HEK293 (cell line): ENCODE measurements at regions not wholly inside any gene's neighbourhood (a gene's known extent, or its start where the extent isn't known, plus 50 kb on each side); places are given as distances from the start of the nearest gene placed in this dataset.

ENCODE experiments used
- CTCF ChIA-PET: fragments of 350-600 bp; formaldehyde crosslinking; extraction: SDS; loops from one replicate; lab custom pipeline; 2021; ENCODE audit warnings: antibody characterized with exemption; lab: Yijun Ruan, JAX
- POLR2A ChIA-PET: fragments of 300-600 bp; formaldehyde crosslinking; extraction: SDS; loops from one replicate; lab custom pipeline; 2020; ENCODE audit warnings: antibody characterized with exemption, inconsistent platforms; lab: Yijun Ruan, JAX
- H3K27ac ChIP-seq: fragments of 200-500 bp; sonication (Bioruptor generic); 2 replicates; pipeline ENCODE4 v1.5.1; 2014; ENCODE audit warnings: low read depth, low read length, control low read depth, inconsistent platforms; ENCODE audit errors: extremely low read depth
- H3K36me3 ChIP-seq, 2 experiments: fragments of 200-500 bp in 1 of 2; sonication (Bioruptor generic) in 1 of 2; 1 replicate in 1 of 2; 2 replicates in 1 of 2; pipeline ENCODE4 v1.5.1; 2014 to 2017; ENCODE audit warnings: inconsistent platforms in 2 of 2, low read length in 2 of 2; ENCODE audit not compliant: control insufficient read depth in 2 of 2, insufficient read depth in 1 of 2
- H3K4me1 ChIP-seq: fragments of 200-500 bp; sonication (Bioruptor generic); 2 replicates; pipeline ENCODE4 v1.5.1; 2014; ENCODE audit warnings: mild to moderate bottlenecking, low read length, inconsistent platforms; ENCODE audit not compliant: control insufficient read depth, insufficient read depth
- H3K4me3 ChIP-seq: 2 replicates; pipeline ENCODE4 v1.5.1; 2011; ENCODE audit warnings: low read depth, mild to moderate bottlenecking, control low read depth, low read length, moderate library complexity
- H3K9me3 ChIP-seq: fragments of 200-500 bp; sonication (Bioruptor generic); 2 replicates; pipeline ENCODE4 v1.5.1; 2014; ENCODE audit warnings: low read depth, low read length, inconsistent platforms; ENCODE audit not compliant: control insufficient read depth, insufficient read depth
- AEBP2 ChIP-seq: fragments of 450-650 bp; formaldehyde crosslinking; IDR thresholded peaks from 2 replicates; pipeline ENCODE4 v1.5.1; 2016; ENCODE audit warnings: missing biosample characterization, missing genetic modification characterization, borderline replicate concordance
- EGR2 ChIP-seq: fragments of 450-650 bp; formaldehyde crosslinking; IDR thresholded peaks from 2 replicates; pipeline ENCODE4 v1.5.1; 2016; ENCODE audit warnings: low read depth, missing biosample characterization, missing genetic modification characterization
- HOXA7 ChIP-seq: sonication (generic); formaldehyde crosslinking; IDR thresholded peaks from 2 replicates; pipeline ENCODE4 v1.8.1; 2022; ENCODE audit warnings: missing genetic modification reagents, borderline replicate concordance
- KLF8 ChIP-seq: fragments of 450-650 bp; formaldehyde crosslinking; IDR thresholded peaks from 2 replicates; pipeline ENCODE4 v1.5.1; 2016; ENCODE audit warnings: missing biosample characterization, missing genetic modification characterization
- MZF1 ChIP-seq: fragments of 450-650 bp; formaldehyde crosslinking; IDR thresholded peaks from 2 replicates; pipeline ENCODE4 v1.5.1; 2017; ENCODE audit warnings: missing biosample characterization, missing genetic modification characterization, borderline replicate concordance
- OSR2 ChIP-seq: fragments of 450-650 bp; formaldehyde crosslinking; IDR thresholded peaks from 2 replicates; pipeline ENCODE4 v1.5.1; 2016; ENCODE audit warnings: missing biosample characterization, missing genetic modification characterization
- OVOL3 ChIP-seq: fragments of 450-650 bp; formaldehyde crosslinking; IDR thresholded peaks from 2 replicates; pipeline ENCODE4 v1.5.1; 2016; ENCODE audit warnings: missing biosample characterization, missing genetic modification characterization
- REST ChIP-seq: fragments of 450-650 bp; formaldehyde crosslinking; IDR thresholded peaks from 2 replicates; pipeline ENCODE4 v1.5.1; 2016; ENCODE audit warnings: missing biosample characterization, missing genetic modification characterization
- SETDB1 ChIP-seq: IDR thresholded peaks from one replicate; pipeline ENCODE4 v1.6.1; 2017; ENCODE audit warnings: mild to moderate bottlenecking, low read length, moderate library complexity, mixed read lengths; ENCODE audit not compliant: insufficient read length
- ZFHX2 ChIP-seq: fragments of 450-650 bp; formaldehyde crosslinking; conservative IDR thresholded peaks from 2 replicates; pipeline ENCODE4 v1.5.1; 2016; ENCODE audit warnings: missing biosample characterization, missing genetic modification characterization
- ZFP37 ChIP-seq: fragments of 450-650 bp; formaldehyde crosslinking; IDR thresholded peaks from 2 replicates; pipeline ENCODE4 v1.5.1; 2016; ENCODE audit warnings: missing biosample characterization, missing genetic modification characterization
- ZFP41 ChIP-seq: fragments of 450-650 bp; formaldehyde crosslinking; IDR thresholded peaks from 2 replicates; pipeline ENCODE4 v1.5.1; 2016; ENCODE audit warnings: missing biosample characterization, missing genetic modification characterization, borderline replicate concordance
- ZNF175 ChIP-seq: fragments of 450-650 bp; formaldehyde crosslinking; IDR thresholded peaks from 2 replicates; pipeline ENCODE4 v1.5.1; 2016; ENCODE audit warnings: missing biosample characterization, missing genetic modification characterization
- ZNF302 ChIP-seq: fragments of 450-650 bp; formaldehyde crosslinking; IDR thresholded peaks from 2 replicates; pipeline ENCODE4 v1.5.1; 2016; ENCODE audit warnings: missing biosample characterization, missing genetic modification characterization, low read depth
- ZNF341 ChIP-seq: fragments of 450-650 bp; formaldehyde crosslinking; IDR thresholded peaks from 2 replicates; pipeline ENCODE4; 2016; ENCODE audit warnings: low read depth, missing biosample characterization, missing genetic modification characterization
- ZNF354C ChIP-seq: fragments of 450-650 bp; formaldehyde crosslinking; IDR thresholded peaks from 2 replicates; pipeline ENCODE4 v1.5.1; 2016; ENCODE audit warnings: missing biosample characterization, missing genetic modification characterization, low read depth, borderline replicate concordance
- ZNF391 ChIP-seq: fragments of 450-650 bp; formaldehyde crosslinking; IDR thresholded peaks from 2 replicates; pipeline ENCODE4 v1.5.1; 2016; ENCODE audit warnings: low read depth, missing biosample characterization, missing genetic modification characterization, borderline replicate concordance
- ZNF398 ChIP-seq: fragments of 450-650 bp; formaldehyde crosslinking; IDR thresholded peaks from 2 replicates; pipeline ENCODE4 v1.5.1; 2017; ENCODE audit warnings: missing biosample characterization, missing genetic modification characterization
- ZNF501 ChIP-seq: fragments of 450-650 bp; formaldehyde crosslinking; IDR thresholded peaks from 2 replicates; pipeline ENCODE4 v1.5.1; 2016; ENCODE audit warnings: missing biosample characterization, missing genetic modification characterization
- ZNF747 ChIP-seq: fragments of 450-650 bp; formaldehyde crosslinking; IDR thresholded peaks from 2 replicates; pipeline ENCODE4 v1.5.1; 2016; ENCODE audit warnings: missing biosample characterization, missing genetic modification characterization
- ZNF76 ChIP-seq: fragments of 450-650 bp; formaldehyde crosslinking; IDR thresholded peaks from 2 replicates; pipeline ENCODE4; 2016; ENCODE audit warnings: low read depth, missing biosample characterization, missing genetic modification characterization, borderline replicate concordance
- ZNF843 ChIP-seq: fragments of 450-650 bp; formaldehyde crosslinking; IDR thresholded peaks from 2 replicates; pipeline ENCODE4 v1.5.1; 2016; ENCODE audit warnings: missing biosample characterization, missing genetic modification characterization
- ZXDB ChIP-seq: fragments of 450-650 bp; formaldehyde crosslinking; IDR thresholded peaks from 2 replicates; pipeline ENCODE4 v1.5.1; 2016; ENCODE audit warnings: missing biosample characterization, missing genetic modification characterization
- TF ChIP-seq, protein P1 (sequence below): fragments of 450-650 bp; formaldehyde crosslinking; IDR thresholded peaks from 2 replicates; pipeline ENCODE4 v1.5.1; 2016; ENCODE audit warnings: missing biosample characterization, missing genetic modification characterization

- no peak for TF ChIP-seq MZF1 (tag by site-specific recombination)
- TF ChIP-seq ZXDB (tag by site-specific recombination) = no peak
- no peak for TF ChIP-seq ZNF341 (tag by site-specific recombination)
- TF ChIP-seq ZNF76 = no peak
- no peak for TF ChIP-seq ZNF391
- no peak for TF ChIP-seq EGR2
Observed at GRCh38 chr10:89102735-89103134, 104.4 kb downstream of the CH25H start (continued).

DNA sequence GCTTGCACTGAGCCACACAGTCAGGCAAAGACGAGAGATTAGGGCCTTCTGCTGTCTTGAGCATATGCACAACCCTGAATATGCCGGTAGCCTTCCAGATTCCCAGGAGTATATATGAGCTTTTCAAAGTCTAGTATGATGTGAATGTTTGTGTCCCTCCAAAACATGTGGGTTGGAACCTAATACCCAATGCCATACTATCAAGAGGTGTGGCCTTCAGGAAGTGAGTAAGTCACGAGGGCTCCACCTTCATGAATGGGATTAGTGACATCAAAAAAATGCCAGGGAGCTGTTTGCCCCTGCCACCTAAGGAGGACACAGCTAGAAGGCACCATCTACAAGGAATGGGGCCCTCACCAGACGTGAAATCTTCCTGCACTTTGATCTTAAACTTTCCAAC is 105.2 kb downstream of the CH25H start:
- CTCF ChIA-PET = no interaction called here
- Histone ChIP-seq H3K27ac (no peak overlapping the region), H3K9me3 (no peaks in the 10 kb centered on the region), H3K4me1 (no peaks in the 10 kb centered on the region), H3K4me3 (no peak overlapping the region), H3K36me3 (no peaks in the 10 kb centered on the region; a peak in 1 of 3 replicates)
- POLR2A ChIA-PET = no interaction called here
- TF ChIP-seq ZFHX2 = no peak
- TF ChIP-seq OVOL3 (tag by site-specific recombination) = no peak
- TF ChIP-seq REST (tag by site-specific recombination) = no peak
- no peak for TF ChIP-seq ZNF175 (tag by site-specific recombination)
- no peak for TF ChIP-seq ZNF747
- TF ChIP-seq OSR2 (tag by site-specific recombination) = no peak
- TF ChIP-seq KLF8 (tag by site-specific recombination) = no peak

GRCh38 chr10:89100680-89101079 is 106.4 kb downstream of the CH25H start:
- Histone ChIP-seq H3K36me3 (no peaks in the 10 kb centered on the region), H3K9me3 (no peaks in the 10 kb centered on the region), H3K4me1 (no peaks in the 10 kb centered on the region), H3K27ac (no peak overlapping the region), H3K4me3 (no peak overlapping the region)
- POLR2A ChIA-PET = no interaction called here
- TF ChIP-seq ZFP37 (tag by site-specific recombination) (no peak), ZFP41 (tag by site-specific recombination) (no peak)
- CTCF ChIA-PET = interaction anchor here (0.6 kb wide), 1 partner anchor 78 kb away, joined by 3 read pairs; no protein-coding TSS in a partner anchor

DNA sequence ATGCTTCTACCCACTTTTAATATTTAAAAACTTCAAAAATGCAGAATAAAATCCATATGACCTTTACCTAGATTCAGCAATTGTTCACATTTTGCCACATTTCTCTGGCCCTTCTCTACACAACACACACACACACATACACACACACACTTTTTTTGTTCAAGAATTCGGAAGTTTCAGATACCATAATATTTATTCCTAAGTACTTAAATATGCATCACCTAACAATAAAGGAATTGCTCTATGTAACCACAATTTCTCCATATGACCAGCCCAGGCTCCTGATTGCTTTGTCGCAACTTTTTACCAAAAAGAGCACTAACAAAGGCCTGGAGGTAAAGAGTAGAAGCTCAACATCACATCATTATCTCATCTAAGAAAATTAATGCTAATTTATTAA is 106.6 kb downstream of the FAS start:
- POLR2A ChIA-PET = no interaction called here
- Histone ChIP-seq H3K4me1 (peaks cover 2% of the 10 kb centered on the region; the same call in 1 of the 2 replicates), H3K9me3 (no peaks in the 10 kb centered on the region), H3K4me3 (no peak overlapping the region), H3K27ac (no peak overlapping the region), H3K36me3 (no peaks in the 10 kb centered on the region)
- CTCF ChIA-PET = no interaction called here
- TF ChIP-seq ZNF501 (tag by site-specific recombination) = no peak
- no peak for TF ChIP-seq SETDB1
- TF ChIP-seq, protein P1, sequence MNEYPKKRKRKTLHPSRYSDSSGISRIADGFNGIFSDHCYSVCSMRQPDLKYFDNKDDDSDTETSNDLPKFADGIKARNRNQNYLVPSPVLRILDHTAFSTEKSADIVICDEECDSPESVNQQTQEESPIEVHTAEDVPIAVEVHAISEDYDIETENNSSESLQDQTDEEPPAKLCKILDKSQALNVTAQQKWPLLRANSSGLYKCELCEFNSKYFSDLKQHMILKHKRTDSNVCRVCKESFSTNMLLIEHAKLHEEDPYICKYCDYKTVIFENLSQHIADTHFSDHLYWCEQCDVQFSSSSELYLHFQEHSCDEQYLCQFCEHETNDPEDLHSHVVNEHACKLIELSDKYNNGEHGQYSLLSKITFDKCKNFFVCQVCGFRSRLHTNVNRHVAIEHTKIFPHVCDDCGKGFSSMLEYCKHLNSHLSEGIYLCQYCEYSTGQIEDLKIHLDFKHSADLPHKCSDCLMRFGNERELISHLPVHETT (tag by site-specific recombination) = no peak
- TF ChIP-seq ZNF302 (tag by site-specific recombination) = no peak
- TF ChIP-seq HOXA7 (CRISPR knock-in tag) = no peak
- no peak for TF ChIP-seq ZNF354C (tag by site-specific recombination)
- TF ChIP-seq AEBP2 (tag by site-specific recombination) = no peak
- TF ChIP-seq ZNF391 = no peak
- TF ChIP-seq ZNF398 (tag by site-specific recombination) = no peak
- TF ChIP-seq ZNF843 (tag by site-specific recombination) = no peak
